Loucy (cell line): ENCODE measurements at regions not wholly inside any gene's neighbourhood (a gene's known extent, or its start where the extent isn't known, plus 50 kb on each side); places are given as distances from the start of the nearest gene placed in this dataset.

Experiments
- EZH2phosphoT487 ChIP-seq: fragments of 200-600 bp; IDR thresholded peaks from 2 replicates; pipeline ENCODE4 v1.6.1; 2018; ENCODE audit warnings: antibody characterized with exemption, mild to moderate bottlenecking, moderate library complexity, borderline replicate concordance
- TF ChIP-seq, protein P1 (sequence below): fragments of 200-600 bp; sonication (generic); conservative IDR thresholded peaks from 2 replicates; pipeline ENCODE4 v1.5.1; 2014; ENCODE audit warnings: mild to moderate bottlenecking, antibody characterized with exemption, low read length

DNA sequence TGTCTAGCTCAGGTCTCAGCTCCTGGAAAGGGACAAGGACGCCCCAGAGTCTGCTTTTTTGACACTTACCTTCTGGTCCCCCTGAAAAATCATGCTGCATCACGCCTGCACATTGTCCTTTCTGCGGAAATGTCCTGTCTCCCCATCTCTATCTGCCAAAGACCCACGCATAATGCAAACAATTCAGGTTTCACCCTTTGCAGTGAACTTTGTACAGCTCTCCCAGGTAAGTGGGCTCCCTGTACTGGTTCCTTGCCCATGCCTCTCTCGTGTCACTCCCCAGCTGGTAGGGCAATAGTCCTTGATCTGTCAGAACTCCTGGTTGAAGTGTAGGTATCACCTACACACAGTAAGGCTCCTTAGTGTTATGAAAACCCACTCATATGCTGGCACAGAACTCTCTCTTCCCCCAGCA lies 102.9 kb upstream of the IRF2BP2 start:
- TF ChIP-seq, protein P1, sequence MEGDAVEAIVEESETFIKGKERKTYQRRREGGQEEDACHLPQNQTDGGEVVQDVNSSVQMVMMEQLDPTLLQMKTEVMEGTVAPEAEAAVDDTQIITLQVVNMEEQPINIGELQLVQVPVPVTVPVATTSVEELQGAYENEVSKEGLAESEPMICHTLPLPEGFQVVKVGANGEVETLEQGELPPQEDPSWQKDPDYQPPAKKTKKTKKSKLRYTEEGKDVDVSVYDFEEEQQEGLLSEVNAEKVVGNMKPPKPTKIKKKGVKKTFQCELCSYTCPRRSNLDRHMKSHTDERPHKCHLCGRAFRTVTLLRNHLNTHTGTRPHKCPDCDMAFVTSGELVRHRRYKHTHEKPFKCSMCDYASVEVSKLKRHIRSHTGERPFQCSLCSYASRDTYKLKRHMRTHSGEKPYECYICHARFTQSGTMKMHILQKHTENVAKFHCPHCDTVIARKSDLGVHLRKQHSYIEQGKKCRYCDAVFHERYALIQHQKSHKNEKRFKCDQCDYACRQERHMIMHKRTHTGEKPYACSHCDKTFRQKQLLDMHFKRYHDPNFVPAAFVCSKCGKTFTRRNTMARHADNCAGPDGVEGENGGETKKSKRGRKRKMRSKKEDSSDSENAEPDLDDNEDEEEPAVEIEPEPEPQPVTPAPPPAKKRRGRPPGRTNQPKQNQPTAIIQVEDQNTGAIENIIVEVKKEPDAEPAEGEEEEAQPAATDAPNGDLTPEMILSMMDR = no peak
- no peak for TF ChIP-seq EZH2phosphoT487
